ENCODE measurements at regions not wholly inside any gene's neighbourhood (a gene's known extent, or its start where the extent isn't known, plus 50 kb on each side); places are given as distances from the start of the nearest gene placed in this dataset.

DNA sequence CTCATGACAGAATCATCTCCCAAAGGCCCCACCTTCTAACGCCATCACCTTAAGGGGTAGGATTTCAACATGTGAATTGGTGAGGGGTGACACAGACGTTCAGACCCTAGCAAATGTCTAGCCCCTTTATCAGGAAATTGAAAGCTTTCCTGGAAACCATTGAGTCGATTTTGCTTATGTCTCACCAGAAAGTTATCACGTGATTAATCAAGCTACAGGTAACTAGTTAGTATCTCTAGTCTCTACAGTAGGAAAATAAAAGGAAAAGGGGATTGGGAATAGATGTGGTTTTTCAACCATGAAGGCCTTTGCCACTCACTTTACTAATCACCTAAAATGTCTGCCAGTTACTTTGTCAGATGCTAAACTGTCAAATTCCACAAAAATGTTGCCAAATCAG lies 1133.0 kb downstream of the PDHA2 start:
- TF ChIP-seq, protein P1, sequence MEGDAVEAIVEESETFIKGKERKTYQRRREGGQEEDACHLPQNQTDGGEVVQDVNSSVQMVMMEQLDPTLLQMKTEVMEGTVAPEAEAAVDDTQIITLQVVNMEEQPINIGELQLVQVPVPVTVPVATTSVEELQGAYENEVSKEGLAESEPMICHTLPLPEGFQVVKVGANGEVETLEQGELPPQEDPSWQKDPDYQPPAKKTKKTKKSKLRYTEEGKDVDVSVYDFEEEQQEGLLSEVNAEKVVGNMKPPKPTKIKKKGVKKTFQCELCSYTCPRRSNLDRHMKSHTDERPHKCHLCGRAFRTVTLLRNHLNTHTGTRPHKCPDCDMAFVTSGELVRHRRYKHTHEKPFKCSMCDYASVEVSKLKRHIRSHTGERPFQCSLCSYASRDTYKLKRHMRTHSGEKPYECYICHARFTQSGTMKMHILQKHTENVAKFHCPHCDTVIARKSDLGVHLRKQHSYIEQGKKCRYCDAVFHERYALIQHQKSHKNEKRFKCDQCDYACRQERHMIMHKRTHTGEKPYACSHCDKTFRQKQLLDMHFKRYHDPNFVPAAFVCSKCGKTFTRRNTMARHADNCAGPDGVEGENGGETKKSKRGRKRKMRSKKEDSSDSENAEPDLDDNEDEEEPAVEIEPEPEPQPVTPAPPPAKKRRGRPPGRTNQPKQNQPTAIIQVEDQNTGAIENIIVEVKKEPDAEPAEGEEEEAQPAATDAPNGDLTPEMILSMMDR (conservative IDR thresholded peaks at IDR 0.05; ENCODE audit: low read depth in 2 of 2): no peak
- TF ChIP-seq, protein P2, sequence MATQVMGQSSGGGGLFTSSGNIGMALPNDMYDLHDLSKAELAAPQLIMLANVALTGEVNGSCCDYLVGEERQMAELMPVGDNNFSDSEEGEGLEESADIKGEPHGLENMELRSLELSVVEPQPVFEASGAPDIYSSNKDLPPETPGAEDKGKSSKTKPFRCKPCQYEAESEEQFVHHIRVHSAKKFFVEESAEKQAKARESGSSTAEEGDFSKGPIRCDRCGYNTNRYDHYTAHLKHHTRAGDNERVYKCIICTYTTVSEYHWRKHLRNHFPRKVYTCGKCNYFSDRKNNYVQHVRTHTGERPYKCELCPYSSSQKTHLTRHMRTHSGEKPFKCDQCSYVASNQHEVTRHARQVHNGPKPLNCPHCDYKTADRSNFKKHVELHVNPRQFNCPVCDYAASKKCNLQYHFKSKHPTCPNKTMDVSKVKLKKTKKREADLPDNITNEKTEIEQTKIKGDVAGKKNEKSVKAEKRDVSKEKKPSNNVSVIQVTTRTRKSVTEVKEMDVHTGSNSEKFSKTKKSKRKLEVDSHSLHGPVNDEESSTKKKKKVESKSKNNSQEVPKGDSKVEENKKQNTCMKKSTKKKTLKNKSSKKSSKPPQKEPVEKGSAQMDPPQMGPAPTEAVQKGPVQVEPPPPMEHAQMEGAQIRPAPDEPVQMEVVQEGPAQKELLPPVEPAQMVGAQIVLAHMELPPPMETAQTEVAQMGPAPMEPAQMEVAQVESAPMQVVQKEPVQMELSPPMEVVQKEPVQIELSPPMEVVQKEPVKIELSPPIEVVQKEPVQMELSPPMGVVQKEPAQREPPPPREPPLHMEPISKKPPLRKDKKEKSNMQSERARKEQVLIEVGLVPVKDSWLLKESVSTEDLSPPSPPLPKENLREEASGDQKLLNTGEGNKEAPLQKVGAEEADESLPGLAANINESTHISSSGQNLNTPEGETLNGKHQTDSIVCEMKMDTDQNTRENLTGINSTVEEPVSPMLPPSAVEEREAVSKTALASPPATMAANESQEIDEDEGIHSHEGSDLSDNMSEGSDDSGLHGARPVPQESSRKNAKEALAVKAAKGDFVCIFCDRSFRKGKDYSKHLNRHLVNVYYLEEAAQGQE (IDR thresholded peaks at IDR 0.05; ENCODE audit: unreplicated experiment): no peak
- TF ChIP-seq EZH2 (IDR thresholded peaks at IDR 0.05; ENCODE audit: low read depth, unreplicated experiment) (no peak), JUNB (IDR thresholded peaks at IDR 0.05; ENCODE audit: unreplicated experiment) (no peak), ZNF114 (CRISPR knock-in tag; IDR thresholded peaks at IDR 0.05) (no peak), CREB1 (CRISPR knock-in tag; IDR thresholded peaks at IDR 0.05; ENCODE audit: low read depth) (no peak), POLR2AphosphoS5 (IDR thresholded peaks at IDR 0.05; ENCODE audit: low read depth) (no peak)
- TF ChIP-seq, protein P3, sequence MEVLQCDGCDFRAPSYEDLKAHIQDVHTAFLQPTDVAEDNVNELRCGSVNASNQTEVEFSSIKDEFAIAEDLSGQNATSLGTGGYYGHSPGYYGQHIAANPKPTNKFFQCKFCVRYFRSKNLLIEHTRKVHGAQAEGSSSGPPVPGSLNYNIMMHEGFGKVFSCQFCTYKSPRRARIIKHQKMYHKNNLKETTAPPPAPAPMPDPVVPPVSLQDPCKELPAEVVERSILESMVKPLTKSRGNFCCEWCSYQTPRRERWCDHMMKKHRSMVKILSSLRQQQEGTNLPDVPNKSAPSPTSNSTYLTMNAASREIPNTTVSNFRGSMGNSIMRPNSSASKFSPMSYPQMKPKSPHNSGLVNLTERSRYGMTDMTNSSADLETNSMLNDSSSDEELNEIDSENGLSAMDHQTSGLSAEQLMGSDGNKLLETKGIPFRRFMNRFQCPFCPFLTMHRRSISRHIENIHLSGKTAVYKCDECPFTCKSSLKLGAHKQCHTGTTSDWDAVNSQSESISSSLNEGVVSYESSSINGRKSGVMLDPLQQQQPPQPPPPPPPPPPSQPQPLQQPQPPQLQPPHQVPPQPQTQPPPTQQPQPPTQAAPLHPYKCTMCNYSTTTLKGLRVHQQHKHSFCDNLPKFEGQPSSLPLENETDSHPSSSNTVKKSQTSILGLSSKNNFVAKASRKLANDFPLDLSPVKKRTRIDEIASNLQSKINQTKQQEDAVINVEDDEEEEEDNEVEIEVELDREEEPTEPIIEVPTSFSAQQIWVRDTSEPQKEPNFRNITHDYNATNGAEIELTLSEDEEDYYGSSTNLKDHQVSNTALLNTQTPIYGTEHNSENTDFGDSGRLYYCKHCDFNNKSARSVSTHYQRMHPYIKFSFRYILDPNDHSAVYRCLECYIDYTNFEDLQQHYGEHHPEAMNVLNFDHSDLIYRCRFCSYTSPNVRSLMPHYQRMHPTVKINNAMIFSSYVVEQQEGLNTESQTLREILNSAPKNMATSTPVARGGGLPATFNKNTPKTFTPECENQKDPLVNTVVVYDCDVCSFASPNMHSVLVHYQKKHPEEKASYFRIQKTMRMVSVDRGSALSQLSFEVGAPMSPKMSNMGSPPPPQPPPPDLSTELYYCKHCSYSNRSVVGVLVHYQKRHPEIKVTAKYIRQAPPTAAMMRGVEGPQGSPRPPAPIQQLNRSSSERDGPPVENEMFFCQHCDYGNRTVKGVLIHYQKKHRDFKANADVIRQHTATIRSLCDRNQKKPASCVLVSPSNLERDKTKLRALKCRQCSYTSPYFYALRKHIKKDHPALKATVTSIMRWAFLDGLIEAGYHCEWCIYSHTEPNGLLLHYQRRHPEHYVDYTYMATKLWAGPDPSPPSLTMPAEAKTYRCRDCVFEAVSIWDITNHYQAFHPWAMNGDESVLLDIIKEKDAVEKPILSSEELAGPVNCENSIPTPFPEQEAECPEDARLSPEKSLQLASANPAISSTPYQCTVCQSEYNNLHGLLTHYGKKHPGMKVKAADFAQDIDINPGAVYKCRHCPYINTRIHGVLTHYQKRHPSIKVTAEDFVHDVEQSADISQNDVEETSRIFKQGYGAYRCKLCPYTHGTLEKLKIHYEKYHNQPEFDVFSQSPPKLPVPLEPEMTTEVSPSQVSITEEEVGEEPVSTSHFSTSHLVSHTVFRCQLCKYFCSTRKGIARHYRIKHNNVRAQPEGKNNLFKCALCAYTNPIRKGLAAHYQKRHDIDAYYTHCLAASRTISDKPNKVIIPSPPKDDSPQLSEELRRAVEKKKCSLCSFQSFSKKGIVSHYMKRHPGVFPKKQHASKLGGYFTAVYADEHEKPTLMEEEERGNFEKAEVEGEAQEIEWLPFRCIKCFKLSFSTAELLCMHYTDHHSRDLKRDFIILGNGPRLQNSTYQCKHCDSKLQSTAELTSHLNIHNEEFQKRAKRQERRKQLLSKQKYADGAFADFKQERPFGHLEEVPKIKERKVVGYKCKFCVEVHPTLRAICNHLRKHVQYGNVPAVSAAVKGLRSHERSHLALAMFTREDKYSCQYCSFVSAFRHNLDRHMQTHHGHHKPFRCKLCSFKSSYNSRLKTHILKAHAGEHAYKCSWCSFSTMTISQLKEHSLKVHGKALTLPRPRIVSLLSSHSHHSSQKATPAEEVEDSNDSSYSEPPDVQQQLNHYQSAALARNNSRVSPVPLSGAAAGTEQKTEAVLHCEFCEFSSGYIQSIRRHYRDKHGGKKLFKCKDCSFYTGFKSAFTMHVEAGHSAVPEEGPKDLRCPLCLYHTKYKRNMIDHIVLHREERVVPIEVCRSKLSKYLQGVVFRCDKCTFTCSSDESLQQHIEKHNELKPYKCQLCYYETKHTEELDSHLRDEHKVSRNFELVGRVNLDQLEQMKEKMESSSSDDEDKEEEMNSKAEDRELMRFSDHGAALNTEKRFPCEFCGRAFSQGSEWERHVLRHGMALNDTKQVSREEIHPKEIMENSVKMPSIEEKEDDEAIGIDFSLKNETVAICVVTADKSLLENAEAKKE (CRISPR knock-in tag; IDR thresholded peaks at IDR 0.05): no peak

Measured in GM23338 (cell line).